ENCODE measurements at regions not wholly inside any gene's neighbourhood (a gene's known extent, or its start where the extent isn't known, plus 50 kb on each side); places are given as distances from the start of the nearest gene placed in this dataset.

- Histone ChIP-seq H2AFZ (ENCODE audit: low read length) (no peak overlapping the region), H2BK12ac (ENCODE audit: low read depth, low read length) (no peak overlapping the region), H3K18ac (ENCODE audit: extremely low read depth, low read length) (no peak overlapping the region), H3K9ac (replicated peaks in 1 of 4; ENCODE audit: extremely low read depth in 1 of 4, low read depth in 3 of 4, low read length in 3 of 4) (no peak overlapping the region), H3K79me1 (ENCODE audit: low read depth, low read length) (no peaks in the 10 kb centered on the region), H2BK20ac (ENCODE audit: low read length) (no peak overlapping the region), H3K23ac (ENCODE audit: insufficient read length) (no peak overlapping the region), H2BK120ac (replicated peaks; ENCODE audit: low read depth, low read length) (no peak overlapping the region), H3K4me1 (replicated peaks in 1 of 4; ENCODE audit: control insufficient read depth in 3 of 4, insufficient read depth in 4 of 4, low read length in 3 of 4) (no peaks in the 10 kb centered on the region), H3K23me2 (ENCODE audit: low read depth, low read length) (no peaks in the 10 kb centered on the region), H2AK5ac (ENCODE audit: low read depth, low read length) (no peak overlapping the region), H3K4me2 (ENCODE audit: insufficient read depth in 1 of 2, low read depth in 2 of 2, low read length in 2 of 2) (no peak overlapping the region), H3K27me3 (replicated peaks in 1 of 4; ENCODE audit: control insufficient read depth in 3 of 4, extremely low read depth in 1 of 4, insufficient read depth in 3 of 4, low read length in 3 of 4) (peaks cover 0 to 1% (median 0%) of the 10 kb centered on the region in 4 experiments; a peak in 1 of 7 replicates), H4K8ac (ENCODE audit: extremely low read depth, insufficient read depth, low read length) (no peak overlapping the region), H4K91ac (replicated peaks; ENCODE audit: insufficient read length, low read length) (no peak overlapping the region), H3K56ac (replicated peaks; ENCODE audit: insufficient read length, low read depth, low read length) (no peak overlapping the region), H3K79me2 (ENCODE audit: control insufficient read depth in 1 of 2, insufficient read depth in 2 of 2, low read length in 2 of 2) (no peaks in the 10 kb centered on the region), H3K36me3 (ENCODE audit: control insufficient read depth in 2 of 4, insufficient read depth in 4 of 4, low read length in 3 of 4) (no peaks in the 10 kb centered on the region), H3K27ac (ENCODE audit: low read depth, low read length) (no peak overlapping the region), H2BK5ac (ENCODE audit: low read depth, low read length) (no peak overlapping the region), H3K14ac (ENCODE audit: insufficient read length) (no peak overlapping the region), H4K20me1 (replicated peaks in 1 of 2; ENCODE audit: control insufficient read depth in 1 of 2, insufficient read depth in 2 of 2, low read length in 2 of 2) (no peaks in the 10 kb centered on the region), H3K4ac (replicated peaks; ENCODE audit: insufficient read length, low read depth, low read length) (no peak overlapping the region), H4K5ac (ENCODE audit: insufficient read length, low read depth, low read length) (no peak overlapping the region), H3K9me3 (ENCODE audit: insufficient read depth in 2 of 2, low read depth in 1 of 2, low read length in 1 of 2) (no peaks in the 10 kb centered on the region), H3K4me3 (ENCODE audit: extremely low read depth in 1 of 4, insufficient read depth in 2 of 4, low read depth in 3 of 4, low read length in 4 of 4) (no peak overlapping the region), H2BK15ac (ENCODE audit: low read length) (no peak overlapping the region)
- CTCF ChIA-PET (ENCODE audit: partially characterized antibody): interaction anchor here (0.6 to 1.7 kb wide), 3 partner anchors 10 to 301 kb away, joined by 3 to 5 read pairs (median 3); no protein-coding TSS in a partner anchor
- FAIRE-seq: no peak
- POLR2A ChIA-PET (ENCODE audit: partially characterized antibody): no interaction called here
- WGBS, 2 experiments (ENCODE audit: extremely low coverage in 1 of 2, insufficient coverage in 1 of 2, insufficient read length in 1 of 2, insufficient replicate concordance in 2 of 2, low coverage in 1 of 2, low lambda C conversion rate in 2 of 2, missing lambda C conversion rate in 1 of 2): 93% methylated on average over 3 of the region's 3 CpGs; no CpG with 5 or more reads in 1 of the 2 experiments
- TF ChIP-seq BRCA1 (IDR thresholded peaks at IDR 0.05; ENCODE audit: low read depth, low read length) (no peak), EP300 (IDR thresholded peaks at IDR 0.05; ENCODE audit: borderline replicate concordance in 1 of 2, low read depth in 2 of 2, low read length in 2 of 2) (no peak), GABPA (IDR thresholded peaks at IDR 0.05; ENCODE audit: borderline replicate concordance, insufficient read depth, low read length) (no peak)
- no peak for DNase-seq (ENCODE audit: low read depth in 1 of 2, low spot score in 2 of 2)
These were observed 128.2 kb upstream of the SLC7A14 start for GRCh38 chr3:170714122-170714521.
